Central memory CD4-positive, alpha-beta T cell (primary cell): ENCODE measurements at regions not wholly inside any gene's neighbourhood (a gene's known extent, or its start where the extent isn't known, plus 50 kb on each side); places are given as distances from the start of the nearest gene placed in this dataset.

Source experiments
- DNase-seq: peaks from one replicate; pipeline ENCODE4 v3.0.0; 2022

GRCh38 chr16:85415196-85416090 is 197.7 kb upstream of the GSE1 start:
- no peak for DNase-seq

GRCh38 chr16:85416228-85417109 is 196.7 kb upstream of the GSE1 start:
- peak; percentile 57 for DNase-seq

GRCh38 chr16:85417156-85417860 is 195.8 kb upstream of the GSE1 start:
- DNase-seq = no peak

GRCh38 chr16:85418978-85419491 is 194.1 kb upstream of the GSE1 start:
- no peak for DNase-seq

GRCh38 chr16:85419503-85420408 is 193.4 kb upstream of the GSE1 start:
- no peak for DNase-seq

GRCh38 chr16:85420501-85421337 is 192.4 kb upstream of the GSE1 start:
- DNase-seq = peak; percentile 68

- no peak for DNase-seq
Observed at GRCh38 chr16:85421338-85422195, 191.6 kb upstream of the GSE1 start.

- DNase-seq = no peak
Observed at GRCh38 chr16:85422196-85422631, 190.9 kb upstream of the GSE1 start.

- DNase-seq = no peak
Observed at GRCh38 chr16:85422632-85423550, 190.2 kb upstream of the GSE1 start.

- no peak for DNase-seq
Observed at GRCh38 chr16:85423631-85424030, 189.5 kb upstream of the GSE1 start.

GRCh38 chr16:85424260-85425073 is 188.7 kb upstream of the GSE1 start:
- no peak for DNase-seq

GRCh38 chr16:85425074-85425662 is 188.0 kb upstream of the GSE1 start:
- DNase-seq = no peak

- no peak for DNase-seq
Observed at GRCh38 chr16:85426806-85427205, 186.3 kb upstream of the GSE1 start.

GRCh38 chr16:85428168-85428898 is 184.8 kb upstream of the GSE1 start:
- DNase-seq = peak; percentile 25

- DNase-seq = no peak
Observed at GRCh38 chr16:85428899-85429775, 184.0 kb upstream of the GSE1 start.
